IMR-90 (cell line): ENCODE measurements at regions not wholly inside any gene's neighbourhood (a gene's known extent, or its start where the extent isn't known, plus 50 kb on each side); places are given as distances from the start of the nearest gene placed in this dataset.
A peak's percentile ranks its signal among the peaks of the same experiment; 100 is the strongest.

Experiments
- CEBPB ChIP-seq: IDR thresholded peaks from 2 replicates; pipeline ENCODE4 v1.6.1; 2012; ENCODE audit warnings: low read depth, low read length, improper control_type of control experiment
- CTCF ChIP-seq: conservative IDR thresholded peaks from 2 replicates; pipeline ENCODE4 v1.5.1; 2012; ENCODE audit warnings: mild to moderate bottlenecking, low read depth, low read length, improper control_type of control experiment
- ELK1 ChIP-seq: fragments of 150-350 bp; IDR thresholded peaks from 2 replicates; pipeline ENCODE4 v1.6.1; 2016; ENCODE audit warnings: low read depth, mild to moderate bottlenecking, low read length, moderate library complexity, borderline replicate concordance
- FOS ChIP-seq: fragments of 150-350 bp; IDR thresholded peaks from 2 replicates; pipeline ENCODE4 v1.6.1; 2016; ENCODE audit warnings: low read depth, low read length
- MAZ ChIP-seq: IDR thresholded peaks from 2 replicates; pipeline ENCODE4 v1.6.1; 2012; ENCODE audit warnings: low read depth, mild to moderate bottlenecking, low read length, improper control_type of control experiment, moderate library complexity, borderline replicate concordance
- MXI1 ChIP-seq: IDR thresholded peaks from 2 replicates; pipeline ENCODE4 v1.6.1; 2012; ENCODE audit warnings: low read depth, mild to moderate bottlenecking, low read length, moderate library complexity, borderline replicate concordance
- POLR2A ChIP-seq: IDR thresholded peaks from 2 replicates; pipeline ENCODE4 v1.6.1; 2012; ENCODE audit warnings: mild to moderate bottlenecking, low read depth, low read length
- RAD21 ChIP-seq: IDR thresholded peaks from 2 replicates; pipeline ENCODE4 v1.6.1; 2012; ENCODE audit warnings: low read length, improper control_type of control experiment
- RFX5 ChIP-seq: IDR thresholded peaks from 2 replicates; pipeline ENCODE4 v1.8.0; 2012; ENCODE audit warnings: low read depth, mild to moderate bottlenecking, low read length, moderate library complexity
- SMC3 ChIP-seq: fragments of 150-350 bp; IDR thresholded peaks from 2 replicates; pipeline ENCODE4 v1.6.1; 2016; ENCODE audit warnings: low read depth, mild to moderate bottlenecking, antibody characterized with exemption, low read length, moderate library complexity
- USF2 ChIP-seq: fragments of 150-350 bp; IDR thresholded peaks from 2 replicates; pipeline ENCODE4 v1.6.1; 2017; ENCODE audit warnings: mild to moderate bottlenecking, antibody characterized with exemption, low read length, low read depth

- TF ChIP-seq CTCF: peak; percentile 31
- TF ChIP-seq POLR2A: no peak
- no peak for TF ChIP-seq MXI1
- TF ChIP-seq CEBPB: no peak
- no peak for TF ChIP-seq SMC3
- no peak for TF ChIP-seq ELK1
- peak; percentile 28; the same call in 1 of the 2 replicates for TF ChIP-seq RAD21
- TF ChIP-seq FOS: no peak
- TF ChIP-seq MAZ: no peak
- TF ChIP-seq USF2: no peak
- TF ChIP-seq RFX5: no peak
Observed at GRCh38 chr2:212595036-212595654, 56.5 kb upstream of the ERBB4 start.
